NB4 (cell line): ENCODE measurements at regions not wholly inside any gene's neighbourhood (a gene's known extent, or its start where the extent isn't known, plus 50 kb on each side); places are given as distances from the start of the nearest gene placed in this dataset.

ENCODE experiments used
- DNase-seq: peaks from one replicate; pipeline ENCODE4 v3.0.0; 2010; ENCODE audit warnings: low read depth
- H3K4me3 ChIP-seq: one replicate; pipeline ENCODE4 v1.5.1; 2011; ENCODE audit warnings: mild to moderate bottlenecking, low read depth, low read length, moderate library complexity
- CTCF ChIP-seq: IDR thresholded peaks from one replicate; pipeline ENCODE4 v1.5.1; 2012; ENCODE audit warnings: low read depth, low read length
- MAX ChIP-seq: IDR thresholded peaks from 2 replicates; pipeline ENCODE4 v1.6.1; 2011; ENCODE audit warnings: low read depth, low read length
- MYC ChIP-seq: IDR thresholded peaks from 2 replicates; pipeline ENCODE4 v1.6.1; 2011; ENCODE audit warnings: low read depth, low read length
- POLR2A ChIP-seq: IDR thresholded peaks from 2 replicates; pipeline ENCODE4 v1.6.1; 2011; ENCODE audit warnings: mild to moderate bottlenecking; ENCODE audit not compliant: insufficient read length; ENCODE audit errors: extremely low read depth

- no peak overlapping the region for H3K4me3 ChIP-seq
- TF ChIP-seq MAX (no peak), MYC (no peak), CTCF (no peak), POLR2A (no peak)
- DNase-seq = no peak
Measured at GRCh38 chr5:4804691-4805360, 335.3 kb upstream of the ADAMTS16 start.

- no peak overlapping the region for H3K4me3 ChIP-seq
- no peak for TF ChIP-seq POLR2A
- no peak for TF ChIP-seq MYC
- no peak for TF ChIP-seq CTCF
- TF ChIP-seq MAX = no peak
- DNase-seq = no peak
Measured at GRCh38 chr5:4815002-4815401, 325.1 kb upstream of the ADAMTS16 start.

- DNase-seq = no peak
- TF ChIP-seq MAX = no peak
- no peak for TF ChIP-seq CTCF
- TF ChIP-seq POLR2A = no peak
- TF ChIP-seq MYC = no peak
- no peak overlapping the region for H3K4me3 ChIP-seq
Measured at GRCh38 chr5:4817767-4818166, 322.4 kb upstream of the ADAMTS16 start.

- no peak for TF ChIP-seq CTCF
- no peak for TF ChIP-seq POLR2A
- no peak for TF ChIP-seq MYC
- TF ChIP-seq MAX = no peak
- no peak overlapping the region for H3K4me3 ChIP-seq
Measured at GRCh38 chr5:4831325-4831724, 308.8 kb upstream of the ADAMTS16 start.

GRCh38 chr5:4832471-4832870 is 307.7 kb upstream of the ADAMTS16 start:
- H3K4me3 ChIP-seq = no peak overlapping the region
- TF ChIP-seq CTCF = no peak
- no peak for TF ChIP-seq MYC
- TF ChIP-seq MAX = no peak
- TF ChIP-seq POLR2A = no peak
- DNase-seq = no peak

More at GRCh38 chr5:4831325-4831724, 308.8 kb upstream of the ADAMTS16 start:
- DNase-seq = no peak

- no peak for DNase-seq
- no peak overlapping the region for H3K4me3 ChIP-seq
- TF ChIP-seq MAX (no peak), MYC (no peak), CTCF (no peak), POLR2A (no peak)
Measured at GRCh38 chr5:4833104-4833738, 306.9 kb upstream of the ADAMTS16 start.
